ENCODE measurements at regions not wholly inside any gene's neighbourhood (a gene's known extent, or its start where the extent isn't known, plus 50 kb on each side); places are given as distances from the start of the nearest gene placed in this dataset.

- no peak for TF ChIP-seq EZH2 (IDR thresholded peaks at IDR 0.05; ENCODE audit: low read depth, low read length, severe bottlenecking)
- no peak for TF ChIP-seq POU5F1 (IDR thresholded peaks at IDR 0.05; ENCODE audit: low read depth, low read length)
- TF ChIP-seq YY1 (IDR thresholded peaks at IDR 0.05; ENCODE audit: low read depth, low read length): no peak
- no peak for TF ChIP-seq RXRA (IDR thresholded peaks at IDR 0.05; ENCODE audit: insufficient read depth, low read depth, low read length)
- TF ChIP-seq JUND (IDR thresholded peaks at IDR 0.05; ENCODE audit: low read length): no peak
- no peak for TF ChIP-seq POLR2AphosphoS5 (IDR thresholded peaks at IDR 0.05; ENCODE audit: low read depth, low read length)
- no peak for TF ChIP-seq SRF (IDR thresholded peaks at IDR 0.05; ENCODE audit: low read depth, low read length)
Measured at GRCh38 chr4:175092114-175092513, 174.0 kb downstream of the ADAM29 start.

Measured in H1 (cell line).